ENCODE measurements at regions not wholly inside any gene's neighbourhood (a gene's known extent, or its start where the extent isn't known, plus 50 kb on each side); places are given as distances from the start of the nearest gene placed in this dataset.

GRCh38 chr16:50876263-50876662, 134.4 kb downstream of the CYLD start (continued):
- TF ChIP-seq TEAD4 (IDR thresholded peaks at IDR 0.05; ENCODE audit: low read depth, low read length) (no peak), CBX5 (IDR thresholded peaks at IDR 0.05; ENCODE audit: low read depth, low read length) (no peak), KDM5A (IDR thresholded peaks at IDR 0.05; ENCODE audit: low read length) (no peak)
